ENCODE measurements at regions not wholly inside any gene's neighbourhood (a gene's known extent, or its start where the extent isn't known, plus 50 kb on each side); places are given as distances from the start of the nearest gene placed in this dataset.

GRCh38 chr6:105917038-105917695 is 169.0 kb upstream of the PRDM1 start:
- TF ChIP-seq CTCF (IDR thresholded peaks at IDR 0.05; ENCODE audit: low read depth, low read length, missing control alignments): no peak
- H3K4me3 ChIP-seq (ENCODE audit: low read depth, low read length): no peak overlapping the region
- DNase-seq (ENCODE audit: low read depth): no peak

DNA sequence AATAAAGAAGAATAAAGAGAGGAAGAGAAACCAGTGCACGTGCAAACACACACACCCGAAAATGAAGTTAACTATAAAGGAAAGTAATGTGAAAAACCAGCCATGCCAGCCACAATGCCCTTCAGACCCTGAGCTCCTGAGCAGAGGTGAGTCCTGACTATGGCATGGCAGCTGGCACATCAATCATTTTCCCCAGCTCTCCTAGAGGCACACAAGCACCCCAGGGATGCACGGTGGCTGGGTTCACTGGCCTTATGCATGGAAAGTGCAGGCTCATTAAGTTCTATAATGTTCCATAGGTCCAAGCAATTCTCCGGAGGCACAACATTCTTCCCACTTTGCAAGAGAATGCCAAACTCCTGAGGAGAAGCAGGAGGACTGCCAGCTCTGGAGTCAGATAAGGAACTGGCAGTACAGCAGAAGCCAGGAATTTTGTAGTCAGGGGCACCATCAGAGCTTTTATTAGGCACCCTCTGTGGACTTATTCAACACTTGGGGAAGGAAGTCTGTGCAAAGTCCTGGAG is 175.0 kb upstream of the PRDM1 start:
- DNase-seq (ENCODE audit: low read depth): no peak
- TF ChIP-seq CTCF (IDR thresholded peaks at IDR 0.05; ENCODE audit: low read depth, low read length, missing control alignments): no peak
- H3K4me3 ChIP-seq (ENCODE audit: low read depth, low read length): no peak overlapping the region

- no peak overlapping the region for H3K4me3 ChIP-seq (ENCODE audit: low read depth, low read length)
- TF ChIP-seq CTCF (IDR thresholded peaks at IDR 0.05; ENCODE audit: low read depth, low read length, missing control alignments): no peak
- no peak for DNase-seq (ENCODE audit: low read depth)
Observed at GRCh38 chr6:105909106-105909505, 177.0 kb upstream of the PRDM1 start.

DNA sequence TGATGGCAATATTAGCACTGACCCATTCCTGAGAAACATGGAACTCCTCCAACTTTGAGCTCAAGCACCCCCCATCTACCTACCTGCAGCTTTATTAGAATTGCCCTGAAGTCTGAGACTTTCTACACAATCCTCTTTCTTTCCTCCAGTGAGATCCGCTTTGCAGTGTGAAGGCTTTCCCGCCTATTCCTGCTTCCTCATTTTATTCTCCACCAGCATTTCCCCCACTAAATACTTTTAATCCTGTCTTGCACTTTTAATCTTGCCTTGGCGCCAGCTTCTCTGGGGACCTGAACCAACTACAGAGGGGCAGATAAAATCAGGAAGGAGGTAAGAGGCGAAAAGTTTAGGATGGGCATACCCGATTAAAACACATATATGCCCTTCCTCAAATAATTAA is 178.1 kb upstream of the PRDM1 start:
- no peak for TF ChIP-seq CTCF (IDR thresholded peaks at IDR 0.05; ENCODE audit: low read depth, low read length, missing control alignments)
- DNase-seq (ENCODE audit: low read depth): no peak
- H3K4me3 ChIP-seq (ENCODE audit: low read depth, low read length): no peak overlapping the region

DNA sequence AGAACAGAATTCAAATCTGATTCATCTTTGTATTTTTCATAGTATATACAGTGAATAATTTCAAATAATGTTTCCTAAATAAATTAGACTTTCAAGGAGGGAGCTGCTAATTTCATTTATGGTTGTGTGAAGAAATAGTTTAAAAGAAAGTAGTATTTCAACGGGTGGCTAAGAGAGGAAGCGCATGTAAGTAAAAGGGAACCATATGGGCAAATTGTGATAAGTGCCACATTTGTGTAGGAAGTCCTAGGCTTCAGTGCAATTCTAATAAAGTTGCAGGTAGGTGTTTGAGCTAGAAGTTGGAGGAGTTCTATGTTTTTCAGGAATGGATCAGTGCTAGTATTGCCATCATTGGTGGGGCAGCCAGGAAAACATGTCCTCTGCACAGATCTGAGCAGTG is 178.8 kb upstream of the PRDM1 start:
- H3K4me3 ChIP-seq (ENCODE audit: low read depth, low read length): no peak overlapping the region
- DNase-seq (ENCODE audit: low read depth): no peak
- no peak for TF ChIP-seq CTCF (IDR thresholded peaks at IDR 0.05; ENCODE audit: low read depth, low read length, missing control alignments)

- H3K4me3 ChIP-seq (ENCODE audit: low read depth, low read length): no peak overlapping the region
- no peak for DNase-seq (ENCODE audit: low read depth)
- TF ChIP-seq CTCF (IDR thresholded peaks at IDR 0.05; ENCODE audit: low read depth, low read length, missing control alignments): no peak
Observed at GRCh38 chr6:105902401-105903031, 183.6 kb upstream of the PRDM1 start.

GRCh38 chr6:105901583-105901982 is 184.6 kb upstream of the PRDM1 start:
- no peak for DNase-seq (ENCODE audit: low read depth)
- no peak overlapping the region for H3K4me3 ChIP-seq (ENCODE audit: low read depth, low read length)
- TF ChIP-seq CTCF (IDR thresholded peaks at IDR 0.05; ENCODE audit: low read depth, low read length, missing control alignments): no peak

Data from GM12864 (cell line).